ENCODE measurements at regions not wholly inside any gene's neighbourhood (a gene's known extent, or its start where the extent isn't known, plus 50 kb on each side); places are given as distances from the start of the nearest gene placed in this dataset.

DNA sequence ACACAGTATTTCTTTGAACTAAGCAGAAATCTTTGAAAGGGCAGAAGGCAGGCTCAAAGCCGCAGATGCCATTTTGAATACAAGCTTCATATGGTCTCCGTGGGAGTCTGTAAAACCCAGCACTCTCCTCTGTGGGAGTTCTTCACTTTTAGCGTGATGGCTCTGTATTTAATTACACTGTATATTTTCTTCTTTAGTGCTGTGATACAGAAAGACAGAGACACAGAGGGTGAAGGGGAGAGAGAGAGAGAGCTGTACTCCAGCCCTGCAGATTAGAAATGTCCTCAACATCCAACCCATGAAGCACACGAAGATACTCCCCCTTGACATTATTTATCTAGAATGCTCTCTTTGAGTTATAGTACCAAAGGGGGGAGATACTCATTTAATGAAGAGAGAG is 752.6 kb upstream of the NR2F2 start:
- TF ChIP-seq ZNF70 (CRISPR knock-in tag; IDR thresholded peaks at IDR 0.05) (no peak), ZFP30 (CRISPR knock-in tag; IDR thresholded peaks at IDR 0.05) (no peak), ZNF8 (CRISPR knock-in tag; IDR thresholded peaks at IDR 0.05) (no peak), SNAI2 (CRISPR knock-in tag; IDR thresholded peaks at IDR 0.05) (no peak), PPARA (CRISPR knock-in tag; IDR thresholded peaks at IDR 0.05; ENCODE audit: borderline replicate concordance) (no peak), ARNTL (CRISPR knock-in tag; IDR thresholded peaks at IDR 0.05; ENCODE audit: borderline replicate concordance, low read depth) (no peak), ISL1 (CRISPR knock-in tag; IDR thresholded peaks at IDR 0.05) (no peak), ZC3H10 (CRISPR knock-in tag; IDR thresholded peaks at IDR 0.05) (no peak), TOX (CRISPR knock-in tag; IDR thresholded peaks at IDR 0.05; ENCODE audit: borderline replicate concordance) (no peak), ZFP3 (CRISPR knock-in tag; IDR thresholded peaks at IDR 0.05) (no peak), ZNF565 (CRISPR knock-in tag; conservative IDR thresholded peaks at IDR 0.05; ENCODE audit: low read depth) (no peak), BACH2 (CRISPR knock-in tag; IDR thresholded peaks at IDR 0.05; ENCODE audit: borderline replicate concordance) (no peak)
- TF ChIP-seq, protein P1, sequence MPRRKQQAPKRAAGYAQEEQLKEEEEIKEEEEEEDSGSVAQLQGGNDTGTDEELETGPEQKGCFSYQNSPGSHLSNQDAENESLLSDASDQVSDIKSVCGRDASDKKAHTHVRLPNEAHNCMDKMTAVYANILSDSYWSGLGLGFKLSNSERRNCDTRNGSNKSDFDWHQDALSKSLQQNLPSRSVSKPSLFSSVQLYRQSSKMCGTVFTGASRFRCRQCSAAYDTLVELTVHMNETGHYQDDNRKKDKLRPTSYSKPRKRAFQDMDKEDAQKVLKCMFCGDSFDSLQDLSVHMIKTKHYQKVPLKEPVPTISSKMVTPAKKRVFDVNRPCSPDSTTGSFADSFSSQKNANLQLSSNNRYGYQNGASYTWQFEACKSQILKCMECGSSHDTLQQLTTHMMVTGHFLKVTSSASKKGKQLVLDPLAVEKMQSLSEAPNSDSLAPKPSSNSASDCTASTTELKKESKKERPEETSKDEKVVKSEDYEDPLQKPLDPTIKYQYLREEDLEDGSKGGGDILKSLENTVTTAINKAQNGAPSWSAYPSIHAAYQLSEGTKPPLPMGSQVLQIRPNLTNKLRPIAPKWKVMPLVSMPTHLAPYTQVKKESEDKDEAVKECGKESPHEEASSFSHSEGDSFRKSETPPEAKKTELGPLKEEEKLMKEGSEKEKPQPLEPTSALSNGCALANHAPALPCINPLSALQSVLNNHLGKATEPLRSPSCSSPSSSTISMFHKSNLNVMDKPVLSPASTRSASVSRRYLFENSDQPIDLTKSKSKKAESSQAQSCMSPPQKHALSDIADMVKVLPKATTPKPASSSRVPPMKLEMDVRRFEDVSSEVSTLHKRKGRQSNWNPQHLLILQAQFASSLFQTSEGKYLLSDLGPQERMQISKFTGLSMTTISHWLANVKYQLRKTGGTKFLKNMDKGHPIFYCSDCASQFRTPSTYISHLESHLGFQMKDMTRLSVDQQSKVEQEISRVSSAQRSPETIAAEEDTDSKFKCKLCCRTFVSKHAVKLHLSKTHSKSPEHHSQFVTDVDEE (CRISPR knock-in tag; IDR thresholded peaks at IDR 0.05): no peak
- TF ChIP-seq, protein P2, sequence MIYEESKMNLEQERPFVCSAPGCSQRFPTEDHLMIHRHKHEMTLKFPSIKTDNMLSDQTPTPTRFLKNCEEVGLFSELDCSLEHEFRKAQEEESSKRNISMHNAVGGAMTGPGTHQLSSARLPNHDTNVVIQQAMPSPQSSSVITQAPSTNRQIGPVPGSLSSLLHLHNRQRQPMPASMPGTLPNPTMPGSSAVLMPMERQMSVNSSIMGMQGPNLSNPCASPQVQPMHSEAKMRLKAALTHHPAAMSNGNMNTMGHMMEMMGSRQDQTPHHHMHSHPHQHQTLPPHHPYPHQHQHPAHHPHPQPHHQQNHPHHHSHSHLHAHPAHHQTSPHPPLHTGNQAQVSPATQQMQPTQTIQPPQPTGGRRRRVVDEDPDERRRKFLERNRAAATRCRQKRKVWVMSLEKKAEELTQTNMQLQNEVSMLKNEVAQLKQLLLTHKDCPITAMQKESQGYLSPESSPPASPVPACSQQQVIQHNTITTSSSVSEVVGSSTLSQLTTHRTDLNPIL (CRISPR knock-in tag; IDR thresholded peaks at IDR 0.05; ENCODE audit: low read depth): no peak
- TF ChIP-seq, protein P3, sequence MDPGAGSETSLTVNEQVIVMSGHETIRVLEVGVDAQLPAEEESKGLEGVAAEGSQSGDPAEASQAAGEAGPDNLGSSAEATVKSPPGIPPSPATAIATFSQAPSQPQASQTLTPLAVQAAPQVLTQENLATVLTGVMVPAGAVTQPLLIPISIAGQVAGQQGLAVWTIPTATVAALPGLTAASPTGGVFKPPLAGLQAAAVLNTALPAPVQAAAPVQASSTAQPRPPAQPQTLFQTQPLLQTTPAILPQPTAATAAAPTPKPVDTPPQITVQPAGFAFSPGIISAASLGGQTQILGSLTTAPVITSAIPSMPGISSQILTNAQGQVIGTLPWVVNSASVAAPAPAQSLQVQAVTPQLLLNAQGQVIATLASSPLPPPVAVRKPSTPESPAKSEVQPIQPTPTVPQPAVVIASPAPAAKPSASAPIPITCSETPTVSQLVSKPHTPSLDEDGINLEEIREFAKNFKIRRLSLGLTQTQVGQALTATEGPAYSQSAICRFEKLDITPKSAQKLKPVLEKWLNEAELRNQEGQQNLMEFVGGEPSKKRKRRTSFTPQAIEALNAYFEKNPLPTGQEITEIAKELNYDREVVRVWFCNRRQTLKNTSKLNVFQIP (CRISPR knock-in tag; IDR thresholded peaks at IDR 0.05; ENCODE audit: borderline replicate concordance, low read depth): no peak
- no peak for ATAC-seq

DNA sequence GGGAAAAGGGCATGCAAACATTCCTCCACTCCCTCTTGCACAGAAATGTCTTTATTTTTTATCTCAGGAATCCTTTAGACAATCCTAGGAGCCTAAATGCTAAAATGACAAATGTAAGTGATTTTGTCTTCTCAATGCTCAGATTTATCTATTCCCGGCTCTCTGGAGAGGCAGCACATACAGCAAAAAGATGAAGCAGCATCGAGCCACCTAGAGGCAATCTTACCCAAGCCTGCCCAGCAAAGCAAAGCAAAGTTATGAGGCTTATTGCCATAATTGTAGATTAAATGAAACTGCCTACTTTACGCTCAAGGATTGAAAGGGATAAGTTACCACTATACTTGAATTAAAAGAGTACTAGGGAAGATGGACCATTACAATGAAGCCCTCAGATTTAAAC is 750.4 kb upstream of the NR2F2 start:
- peak; percentile 28; the same call in 1 of the 3 replicates for ATAC-seq
- no peak for TF ChIP-seq ZFP3 (CRISPR knock-in tag; IDR thresholded peaks at IDR 0.05)
- no peak for TF ChIP-seq SNAI2 (CRISPR knock-in tag; IDR thresholded peaks at IDR 0.05)
- TF ChIP-seq, protein P1 (CRISPR knock-in tag; IDR thresholded peaks at IDR 0.05): no peak

DNA sequence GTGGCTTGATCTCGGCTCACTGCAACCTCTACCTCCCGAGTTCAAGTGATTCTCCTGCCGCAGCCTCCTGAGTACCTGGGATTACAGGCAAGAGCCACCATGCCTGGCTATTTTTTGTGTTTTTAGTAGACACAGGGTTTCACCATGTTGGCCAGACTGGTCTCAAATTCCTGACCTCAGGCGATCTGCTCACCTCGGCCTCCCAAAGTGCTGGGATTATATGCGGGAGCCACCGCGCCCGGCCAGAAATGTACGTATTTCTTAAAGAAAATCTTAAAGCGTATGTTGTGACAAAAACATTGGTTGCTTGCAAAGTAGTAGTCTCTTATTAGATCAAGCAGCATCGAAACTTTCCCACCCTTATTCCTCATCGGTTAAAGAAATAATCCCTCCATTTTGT is 748.9 kb upstream of the NR2F2 start:
- TF ChIP-seq SNAI2 (CRISPR knock-in tag; IDR thresholded peaks at IDR 0.05) (no peak), CSDC2 (CRISPR knock-in tag; IDR thresholded peaks at IDR 0.05) (no peak), ZNF565 (CRISPR knock-in tag; conservative IDR thresholded peaks at IDR 0.05; ENCODE audit: low read depth) (no peak), GLIS3 (CRISPR knock-in tag; IDR thresholded peaks at IDR 0.05) (no peak), ZFP3 (CRISPR knock-in tag; IDR thresholded peaks at IDR 0.05) (no peak), OSR1 (CRISPR knock-in tag; IDR thresholded peaks at IDR 0.05) (no peak), ZC3H10 (CRISPR knock-in tag; IDR thresholded peaks at IDR 0.05) (no peak), ARNTL (CRISPR knock-in tag; IDR thresholded peaks at IDR 0.05; ENCODE audit: borderline replicate concordance, low read depth) (no peak), ZNF70 (CRISPR knock-in tag; IDR thresholded peaks at IDR 0.05) (no peak), BACH2 (CRISPR knock-in tag; IDR thresholded peaks at IDR 0.05; ENCODE audit: borderline replicate concordance) (no peak), ZFP30 (CRISPR knock-in tag; IDR thresholded peaks at IDR 0.05) (no peak)
- TF ChIP-seq, protein P4, sequence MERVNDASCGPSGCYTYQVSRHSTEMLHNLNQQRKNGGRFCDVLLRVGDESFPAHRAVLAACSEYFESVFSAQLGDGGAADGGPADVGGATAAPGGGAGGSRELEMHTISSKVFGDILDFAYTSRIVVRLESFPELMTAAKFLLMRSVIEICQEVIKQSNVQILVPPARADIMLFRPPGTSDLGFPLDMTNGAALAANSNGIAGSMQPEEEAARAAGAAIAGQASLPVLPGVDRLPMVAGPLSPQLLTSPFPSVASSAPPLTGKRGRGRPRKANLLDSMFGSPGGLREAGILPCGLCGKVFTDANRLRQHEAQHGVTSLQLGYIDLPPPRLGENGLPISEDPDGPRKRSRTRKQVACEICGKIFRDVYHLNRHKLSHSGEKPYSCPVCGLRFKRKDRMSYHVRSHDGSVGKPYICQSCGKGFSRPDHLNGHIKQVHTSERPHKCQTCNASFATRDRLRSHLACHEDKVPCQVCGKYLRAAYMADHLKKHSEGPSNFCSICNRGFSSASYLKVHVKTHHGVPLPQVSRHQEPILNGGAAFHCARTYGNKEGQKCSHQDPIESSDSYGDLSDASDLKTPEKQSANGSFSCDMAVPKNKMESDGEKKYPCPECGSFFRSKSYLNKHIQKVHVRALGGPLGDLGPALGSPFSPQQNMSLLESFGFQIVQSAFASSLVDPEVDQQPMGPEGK (CRISPR knock-in tag; IDR thresholded peaks at IDR 0.05; ENCODE audit: borderline replicate concordance): no peak
- no peak for ATAC-seq

All from SK-N-SH treated with all-trans-retinoic acid at 6 μM for 48 hours (cell line).